Breast epithelium (tissue), 4 donors: ENCODE measurements at regions not wholly inside any gene's neighbourhood (a gene's known extent, or its start where the extent isn't known, plus 50 kb on each side); places are given as distances from the start of the nearest gene placed in this dataset.
"Not testable (repeated sequence)": the region's sequence is repeated elsewhere in the genome, so short reads cannot be mapped to it uniquely, and the experiment has no call there.

Experiments
- DNase-seq, 2 donors: peaks; one replicate each; pipeline ENCODE4 v3.0.0-alpha.2; 2019; ENCODE audit warnings: low spot score in 2 of 2
- H3K27ac ChIP-seq, 2 donors: fragments of 200-600 bp; sonication (generic) in 1 of 2; one replicate each; pipeline ENCODE4 v1.5.1; 2016 to 2019; ENCODE audit warnings: mild to moderate bottlenecking in 1 of 2
- H3K27me3 ChIP-seq, 2 donors: fragments of 200-600 bp; sonication (generic) in 1 of 2; one replicate each; pipeline versions ENCODE4 v1.5.1 to v1.6.0; 2017 to 2019; ENCODE audit warnings: control low read depth in 1 of 2, mild to moderate bottlenecking in 1 of 2
- H3K36me3 ChIP-seq: fragments of 200-600 bp; one replicate; pipeline ENCODE4 v1.5.1; 2019
- H3K4me1 ChIP-seq, 2 donors: fragments of 200-600 bp; sonication (generic); one replicate each; pipeline ENCODE4 v1.5.1; 2016 to 2019; ENCODE audit warnings: control low read depth in 1 of 2
- H3K4me3 ChIP-seq, 3 donors: fragments of 200-600 bp; sonication (generic); 1 replicate in 2 of 3; 2 replicates in 1 of 3; pipeline ENCODE4 v1.5.1; 2016 to 2019; ENCODE audit warnings: mild to moderate bottlenecking in 3 of 3, moderate library complexity in 2 of 3
- H3K9me3 ChIP-seq, 2 donors: fragments of 200-600 bp; sonication (generic) in 1 of 2; one replicate each; pipeline ENCODE4 v1.5.1; 2016 to 2019; ENCODE audit warnings: control low read depth in 1 of 2
- POLR2A ChIP-seq: fragments of 450-650 bp; IDR thresholded peaks from one replicate; pipeline ENCODE4 v1.6.1; 2016; ENCODE audit warnings: antibody characterized with exemption, mild to moderate bottlenecking, moderate library complexity
- POLR2AphosphoS5 ChIP-seq, 3 donors: sonication (generic); formaldehyde crosslinking; IDR thresholded peaks; one replicate each; pipeline ENCODE4 v1.6.1; 2017; ENCODE audit warnings: antibody characterized with exemption in 3 of 3
- intact Hi-C: fragments of 100-400 bp; cut with DNase I; formaldehyde crosslinking; loops from one replicate; pipeline ENCODE4 v1.15.1; 2023; ENCODE audit warnings: low total_unique reads
- TF ChIP-seq, protein P1 (sequence below), 3 donors: fragments of 450-650 bp; IDR thresholded peaks; one replicate each; pipeline ENCODE4 v1.5.1; 2016 to 2017; ENCODE audit warnings: antibody characterized with exemption in 3 of 3, mild to moderate bottlenecking in 3 of 3, moderate library complexity in 3 of 3

DNA sequence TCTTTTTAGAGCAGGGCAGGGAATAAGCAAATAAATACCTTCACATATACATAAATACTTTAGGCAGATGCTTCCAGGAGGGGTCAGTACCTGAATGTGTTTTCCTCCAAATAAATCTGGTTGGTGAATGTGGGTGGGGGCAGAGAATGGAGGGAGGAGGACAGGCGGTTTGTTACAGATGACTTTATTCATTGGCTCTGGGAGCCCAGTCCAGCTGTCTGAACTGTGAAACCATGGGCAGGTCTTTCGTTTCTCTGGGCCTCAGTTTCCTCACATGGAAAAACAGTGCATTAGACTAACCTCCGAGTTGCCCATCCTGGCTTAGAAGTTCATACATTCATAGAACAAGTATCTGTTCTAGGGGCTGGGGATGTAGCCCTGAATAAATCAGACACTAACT is 124.6 kb downstream of the IER5 start:
- Histone ChIP-seq H3K4me1 (no peaks in the 10 kb centered on the region), H3K4me3 (no peak overlapping the region), H3K27ac (no peak overlapping the region), H3K27me3 (no peaks in the 10 kb centered on the region), H3K36me3 (no peaks in the 10 kb centered on the region), H3K9me3 (no peaks in the 10 kb centered on the region)
- intact Hi-C loops = no loop called here
- TF ChIP-seq, protein P1, sequence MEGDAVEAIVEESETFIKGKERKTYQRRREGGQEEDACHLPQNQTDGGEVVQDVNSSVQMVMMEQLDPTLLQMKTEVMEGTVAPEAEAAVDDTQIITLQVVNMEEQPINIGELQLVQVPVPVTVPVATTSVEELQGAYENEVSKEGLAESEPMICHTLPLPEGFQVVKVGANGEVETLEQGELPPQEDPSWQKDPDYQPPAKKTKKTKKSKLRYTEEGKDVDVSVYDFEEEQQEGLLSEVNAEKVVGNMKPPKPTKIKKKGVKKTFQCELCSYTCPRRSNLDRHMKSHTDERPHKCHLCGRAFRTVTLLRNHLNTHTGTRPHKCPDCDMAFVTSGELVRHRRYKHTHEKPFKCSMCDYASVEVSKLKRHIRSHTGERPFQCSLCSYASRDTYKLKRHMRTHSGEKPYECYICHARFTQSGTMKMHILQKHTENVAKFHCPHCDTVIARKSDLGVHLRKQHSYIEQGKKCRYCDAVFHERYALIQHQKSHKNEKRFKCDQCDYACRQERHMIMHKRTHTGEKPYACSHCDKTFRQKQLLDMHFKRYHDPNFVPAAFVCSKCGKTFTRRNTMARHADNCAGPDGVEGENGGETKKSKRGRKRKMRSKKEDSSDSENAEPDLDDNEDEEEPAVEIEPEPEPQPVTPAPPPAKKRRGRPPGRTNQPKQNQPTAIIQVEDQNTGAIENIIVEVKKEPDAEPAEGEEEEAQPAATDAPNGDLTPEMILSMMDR (IDR thresholded peaks at IDR 0.05) = no peak
- TF ChIP-seq POLR2AphosphoS5 (IDR thresholded peaks at IDR 0.05) (no peak), POLR2A (no peak)
- DNase-seq = no peak

DNA sequence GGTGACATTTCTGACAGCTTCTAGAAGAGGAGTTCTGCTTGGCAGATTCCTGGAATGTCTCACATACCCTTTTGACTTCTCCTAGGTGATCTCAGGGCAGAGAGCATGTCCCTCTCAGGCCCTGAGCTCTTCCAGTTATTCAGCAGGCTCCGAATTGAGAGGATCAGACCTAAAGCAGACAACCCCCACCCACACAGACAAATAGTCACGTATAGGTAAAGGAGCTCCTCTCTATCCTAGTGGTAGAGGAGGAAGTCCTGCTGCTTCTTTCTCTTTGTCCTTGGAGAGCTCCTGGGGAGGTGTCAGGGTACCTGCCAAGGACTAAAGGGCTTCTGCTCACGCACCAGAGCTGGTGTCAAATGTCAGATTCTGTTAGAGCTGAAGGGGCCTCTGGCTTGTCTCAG is 128.1 kb downstream of the IER5 start:
- no peaks in the 10 kb centered on the region for H3K9me3 ChIP-seq
- H3K4me3 ChIP-seq = no peak overlapping the region
- intact Hi-C loops = no loop called here
- no peak overlapping the region for H3K27ac ChIP-seq
- H3K4me1 ChIP-seq = no peaks in the 10 kb centered on the region
- no peak for TF ChIP-seq POLR2AphosphoS5 (IDR thresholded peaks at IDR 0.05)
- TF ChIP-seq, protein P1 (IDR thresholded peaks at IDR 0.05) = no peak
- TF ChIP-seq POLR2A = no peak
- H3K36me3 ChIP-seq = no peaks in the 10 kb centered on the region
- DNase-seq = no peak
- H3K27me3 ChIP-seq = no peaks in the 10 kb centered on the region

DNA sequence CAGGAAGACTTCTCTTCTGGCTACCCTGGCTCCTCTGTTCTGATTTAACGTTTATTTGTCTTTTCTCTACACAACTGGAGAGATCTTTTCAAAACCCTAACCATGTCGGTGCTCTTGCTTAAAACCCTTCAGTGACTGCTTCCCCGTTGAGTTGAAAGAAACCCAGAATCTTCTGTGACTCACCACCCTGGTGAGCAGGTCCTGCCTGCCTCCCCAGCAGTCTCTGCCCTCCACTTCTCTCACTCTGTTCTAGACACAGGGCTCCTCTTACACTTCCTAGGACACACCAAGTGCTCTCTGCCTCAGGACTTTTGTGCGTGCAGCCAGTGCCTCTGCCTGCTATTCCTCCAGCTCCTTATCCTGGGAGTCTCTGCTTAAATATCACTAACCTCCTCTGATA is 131.4 kb downstream of the IER5 start:
- intact Hi-C loops = no loop called here
- no peaks in the 10 kb centered on the region for H3K4me1 ChIP-seq
- no peaks in the 10 kb centered on the region for H3K9me3 ChIP-seq
- H3K27ac ChIP-seq = no peak overlapping the region
- H3K36me3 ChIP-seq = no peaks in the 10 kb centered on the region
- DNase-seq = no peak
- no peak for TF ChIP-seq POLR2AphosphoS5 (IDR thresholded peaks at IDR 0.05)
- TF ChIP-seq, protein P1 (IDR thresholded peaks at IDR 0.05) = no peak
- no peak for TF ChIP-seq POLR2A
- no peaks in the 10 kb centered on the region for H3K27me3 ChIP-seq
- no peak overlapping the region for H3K4me3 ChIP-seq

DNA sequence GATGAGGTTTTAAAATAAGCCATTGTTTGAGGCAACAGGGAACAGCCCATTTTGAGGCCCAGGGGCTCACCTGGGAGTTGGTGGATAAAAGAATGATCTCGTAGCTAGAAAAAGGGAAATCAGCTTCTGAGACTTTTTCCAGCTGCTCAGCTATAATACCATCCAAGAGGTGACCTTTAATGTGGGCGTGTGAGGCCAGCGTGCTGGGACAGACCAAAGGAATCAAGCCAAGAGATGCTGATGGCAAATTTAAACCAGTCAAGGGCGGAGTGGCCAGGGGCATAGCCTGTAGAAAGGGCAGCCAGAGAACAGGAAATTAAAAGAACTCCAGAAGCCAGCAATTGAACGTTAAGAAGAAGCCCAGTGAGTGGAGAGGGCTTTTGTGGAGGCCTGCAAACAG is 132.6 kb downstream of the IER5 start:
- H3K36me3 ChIP-seq = no peaks in the 10 kb centered on the region
- no peaks in the 10 kb centered on the region for H3K27me3 ChIP-seq
- no peak overlapping the region for H3K4me3 ChIP-seq
- no peaks in the 10 kb centered on the region for H3K9me3 ChIP-seq
- TF ChIP-seq, protein P1 (IDR thresholded peaks at IDR 0.05) = no peak
- TF ChIP-seq POLR2A (no peak), POLR2AphosphoS5 (IDR thresholded peaks at IDR 0.05) (no peak)
- no peak overlapping the region for H3K27ac ChIP-seq
- intact Hi-C loops = no loop called here
- H3K4me1 ChIP-seq = no peaks in the 10 kb centered on the region
- no peak for DNase-seq

DNA sequence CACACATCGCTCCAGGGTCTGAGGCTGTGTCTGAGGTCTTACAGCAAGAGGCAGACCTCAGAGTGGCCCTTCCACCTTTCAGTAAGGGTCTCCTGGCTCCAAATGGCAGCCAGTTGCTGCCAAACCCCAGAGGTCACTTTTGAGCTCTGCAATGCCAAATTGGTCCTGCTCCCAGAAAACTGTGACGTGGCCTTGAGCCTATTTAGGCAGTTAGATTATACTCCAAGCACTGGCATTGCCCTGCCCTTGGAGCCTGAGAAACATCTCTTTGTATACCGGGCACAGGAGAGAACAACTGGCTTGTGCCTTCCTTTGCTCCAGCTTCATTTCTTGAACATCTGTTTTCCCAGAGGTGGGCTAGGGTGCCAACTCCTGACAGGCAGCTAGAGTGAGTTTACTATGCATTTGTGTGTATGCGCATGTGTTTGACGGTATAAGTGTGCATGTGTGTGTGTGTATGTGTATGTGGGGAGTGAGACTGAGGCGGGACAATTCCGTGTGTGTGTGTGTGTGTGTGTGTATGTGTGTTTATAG is 134.5 kb downstream of the IER5 start:
- Histone ChIP-seq H3K27me3 (no peaks in the 10 kb centered on the region), H3K4me1 (no peaks in the 10 kb centered on the region), H3K9me3 (no peaks in the 10 kb centered on the region), H3K36me3 (no peaks in the 10 kb centered on the region), H3K4me3 (no peak overlapping the region), H3K27ac (no peak overlapping the region)
- DNase-seq = no peak
- TF ChIP-seq POLR2A (no peak), POLR2AphosphoS5 (IDR thresholded peaks at IDR 0.05) (no peak)
- TF ChIP-seq, protein P1 (IDR thresholded peaks at IDR 0.05) = no peak
- intact Hi-C loops = no loop called here

DNA sequence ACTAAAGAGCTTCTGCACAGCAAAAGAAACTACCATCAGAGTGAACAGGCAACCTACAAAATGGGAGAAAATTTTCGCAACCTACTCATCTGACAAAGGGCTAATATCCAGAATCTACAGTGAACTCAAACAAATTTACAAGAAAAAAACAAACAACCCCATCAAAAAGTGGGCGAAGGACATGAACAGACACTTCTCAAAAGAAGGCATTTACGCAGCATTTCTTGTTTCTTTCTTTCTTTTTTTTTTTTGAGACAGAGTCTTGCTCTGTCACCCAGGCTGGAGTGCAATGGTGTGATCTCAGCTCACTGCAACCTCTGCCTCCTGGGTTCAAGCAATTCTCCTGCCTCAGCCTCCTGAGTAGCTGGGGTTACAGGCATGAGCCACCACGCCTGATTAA is 138.2 kb downstream of the IER5 start:
- H3K36me3 ChIP-seq, H3K4me3 ChIP-seq, H3K9me3 ChIP-seq, intact Hi-C loops, H3K4me1 ChIP-seq, DNase-seq, H3K27me3 ChIP-seq, H3K27ac ChIP-seq: not testable (repeated sequence)
